ENCODE measurements at regions not wholly inside any gene's neighbourhood (a gene's known extent, or its start where the extent isn't known, plus 50 kb on each side); places are given as distances from the start of the nearest gene placed in this dataset.

DNA sequence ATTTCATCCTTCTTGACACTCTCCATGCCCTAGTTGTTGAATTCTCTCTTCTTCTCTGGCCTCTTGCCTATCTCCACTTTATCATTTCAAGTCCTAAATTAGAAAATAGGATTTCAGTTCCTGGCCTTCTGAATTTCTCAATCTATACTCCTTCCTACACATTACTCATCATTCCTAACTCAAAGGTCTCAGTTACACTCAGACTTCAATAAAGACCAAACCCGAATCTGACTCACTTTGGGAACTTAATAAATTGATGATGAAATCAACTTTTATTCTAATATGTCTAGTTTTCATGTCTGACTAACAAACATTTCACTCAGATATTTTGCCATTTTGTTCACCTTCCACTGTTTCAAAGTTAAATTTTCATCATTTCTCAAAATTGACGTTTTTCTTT is 113.6 kb upstream of the TSLP start:
- TF ChIP-seq CTCF (conservative IDR thresholded peaks at IDR 0.05): no peak
- no peak for TF ChIP-seq EZH2 (IDR thresholded peaks at IDR 0.05; ENCODE audit: low read depth)
